Duodenal mucosa (tissue), 2 donors: ENCODE measurements at regions not wholly inside any gene's neighbourhood (a gene's known extent, or its start where the extent isn't known, plus 50 kb on each side); places are given as distances from the start of the nearest gene placed in this dataset.

Experiments
- H3K27ac ChIP-seq: one replicate; pipeline ENCODE4 v1.7.0; 2013; ENCODE audit warnings: low read depth, low read length
- H3K27me3 ChIP-seq, 2 donors: one replicate each; pipeline ENCODE4 v1.7.0; 2013; ENCODE audit warnings: low read length in 2 of 2, control low read depth in 1 of 2; ENCODE audit not compliant: insufficient read depth in 2 of 2, control insufficient read depth in 1 of 2
- H3K36me3 ChIP-seq, 2 donors: one replicate each; pipeline ENCODE4 v1.7.0; 2013; ENCODE audit warnings: low read length in 2 of 2, control low read depth in 1 of 2; ENCODE audit not compliant: insufficient read depth in 2 of 2, control insufficient read depth in 1 of 2
- H3K4me1 ChIP-seq, 2 donors: one replicate each; pipeline ENCODE4 v1.7.0; 2013; ENCODE audit warnings: low read length in 2 of 2, control low read depth in 1 of 2; ENCODE audit not compliant: insufficient read depth in 2 of 2, control insufficient read depth in 1 of 2
- H3K4me3 ChIP-seq, 2 donors: one replicate each; pipeline ENCODE4 v1.7.0; 2013; ENCODE audit warnings: low read length in 2 of 2, low read depth in 1 of 2
- H3K9ac ChIP-seq, 2 donors: one replicate each; pipeline ENCODE4 v1.7.0; 2013; ENCODE audit warnings: low read length in 2 of 2, low read depth in 1 of 2
- H3K9me3 ChIP-seq, 2 donors: one replicate each; pipeline ENCODE4 v1.7.0; 2013; ENCODE audit warnings: low read length in 2 of 2, control low read depth in 1 of 2; ENCODE audit not compliant: control insufficient read depth in 1 of 2

DNA sequence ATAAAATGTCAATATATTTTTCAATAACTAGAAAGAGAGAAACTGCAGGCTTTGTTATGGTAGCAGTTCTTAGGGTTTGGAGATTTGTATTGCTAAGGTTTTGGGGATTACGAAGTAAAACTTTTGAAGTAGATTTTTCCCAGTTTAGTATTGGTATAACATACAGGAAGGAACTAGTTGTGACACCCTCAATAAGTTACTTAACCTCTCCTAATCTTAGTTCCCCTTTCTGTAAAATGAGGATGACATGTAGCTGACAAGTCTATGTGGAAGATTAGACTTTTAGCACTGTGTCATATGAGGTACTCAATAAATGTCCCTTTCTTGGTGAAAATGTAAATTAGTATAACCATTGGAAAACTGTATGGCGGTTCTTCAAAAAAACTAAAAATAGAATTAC lies 73.4 kb upstream of the ATG10 start:
- H3K27me3 ChIP-seq: no peaks in the 10 kb centered on the region
- no peak overlapping the region for H3K9ac ChIP-seq
- H3K4me3 ChIP-seq: no peak overlapping the region
- H3K9me3 ChIP-seq: no peaks in the 10 kb centered on the region
- H3K27ac ChIP-seq: no peak overlapping the region
- H3K36me3 ChIP-seq: no peaks in the 10 kb centered on the region
- H3K4me1 ChIP-seq: no peaks in the 10 kb centered on the region

DNA sequence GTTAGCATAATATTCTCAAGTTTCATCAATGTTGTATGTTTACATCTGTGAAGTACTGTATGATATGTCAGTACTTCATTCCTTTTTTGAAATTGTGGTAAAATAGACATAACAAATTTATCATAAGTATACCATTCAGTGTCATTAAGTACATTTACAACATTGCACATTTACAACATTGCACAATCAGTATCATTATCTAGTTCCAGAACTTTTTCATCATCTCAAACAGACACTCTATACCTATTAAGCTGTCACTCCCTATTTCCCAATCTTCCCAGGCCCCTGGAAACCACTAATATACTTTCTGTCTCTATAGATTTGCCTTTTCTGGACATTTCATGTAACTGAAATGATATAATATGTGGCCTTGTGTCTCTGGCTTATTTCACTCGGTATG lies 75.1 kb upstream of the ATG10 start:
- Histone ChIP-seq H3K4me1 (no peaks in the 10 kb centered on the region), H3K36me3 (no peaks in the 10 kb centered on the region), H3K9me3 (no peaks in the 10 kb centered on the region), H3K9ac (no peak overlapping the region), H3K27ac (no peak overlapping the region), H3K4me3 (no peak overlapping the region), H3K27me3 (no peaks in the 10 kb centered on the region)

- no peak overlapping the region for H3K27ac ChIP-seq
- peaks cover 0 to 4% of the 10 kb centered on the region in 2 donors for H3K9me3 ChIP-seq
- H3K9ac ChIP-seq: no peak overlapping the region
- no peak overlapping the region for H3K4me3 ChIP-seq
- H3K36me3 ChIP-seq: no peaks in the 10 kb centered on the region
- H3K27me3 ChIP-seq: no peaks in the 10 kb centered on the region
- no peaks in the 10 kb centered on the region for H3K4me1 ChIP-seq
These were observed 76.5 kb upstream of the ATG10 start for GRCh38 chr5:81895307-81895706.

GRCh38 chr5:81893961-81894360 lies 77.9 kb upstream of the ATG10 start:
- H3K9me3 ChIP-seq: peaks cover 0 to 4% of the 10 kb centered on the region in 2 donors
- no peaks in the 10 kb centered on the region for H3K27me3 ChIP-seq
- H3K27ac ChIP-seq: no peak overlapping the region
- no peaks in the 10 kb centered on the region for H3K4me1 ChIP-seq
- no peaks in the 10 kb centered on the region for H3K36me3 ChIP-seq
- H3K4me3 ChIP-seq: no peak overlapping the region
- H3K9ac ChIP-seq: no peak overlapping the region

- no peaks in the 10 kb centered on the region for H3K36me3 ChIP-seq
- H3K9me3 ChIP-seq: no peaks in the 10 kb centered on the region
- H3K9ac ChIP-seq: no peak overlapping the region
- no peaks in the 10 kb centered on the region for H3K27me3 ChIP-seq
- H3K4me3 ChIP-seq: no peak overlapping the region
- no peaks in the 10 kb centered on the region for H3K4me1 ChIP-seq
- H3K27ac ChIP-seq: no peak overlapping the region
These were observed 87.0 kb upstream of the ATG10 start for GRCh38 chr5:81884871-81885270.

DNA sequence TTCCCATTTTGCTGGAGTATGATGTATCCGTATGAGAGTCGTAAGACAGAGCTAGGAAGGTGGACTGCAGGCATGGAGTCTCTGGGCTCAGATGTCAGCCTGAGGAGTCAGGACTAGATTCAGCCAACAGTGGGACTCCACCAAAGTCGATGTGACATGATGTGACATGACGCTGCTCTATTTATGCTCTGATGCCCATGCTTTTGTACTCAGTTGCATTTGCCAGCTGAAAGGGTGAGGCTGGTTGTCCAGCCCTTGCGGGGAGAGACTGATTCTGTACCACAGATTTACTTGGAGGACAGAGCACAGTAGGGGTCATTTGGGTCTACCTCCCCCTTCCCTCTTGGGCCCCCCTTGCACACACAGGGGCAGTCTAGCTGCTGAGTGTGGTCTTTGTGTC lies 88.5 kb upstream of the ATG10 start:
- H3K4me3 ChIP-seq: no peak overlapping the region
- H3K36me3 ChIP-seq: no peaks in the 10 kb centered on the region
- no peaks in the 10 kb centered on the region for H3K4me1 ChIP-seq
- no peaks in the 10 kb centered on the region for H3K27me3 ChIP-seq
- H3K27ac ChIP-seq: no peak overlapping the region
- H3K9ac ChIP-seq: no peak overlapping the region
- no peaks in the 10 kb centered on the region for H3K9me3 ChIP-seq

DNA sequence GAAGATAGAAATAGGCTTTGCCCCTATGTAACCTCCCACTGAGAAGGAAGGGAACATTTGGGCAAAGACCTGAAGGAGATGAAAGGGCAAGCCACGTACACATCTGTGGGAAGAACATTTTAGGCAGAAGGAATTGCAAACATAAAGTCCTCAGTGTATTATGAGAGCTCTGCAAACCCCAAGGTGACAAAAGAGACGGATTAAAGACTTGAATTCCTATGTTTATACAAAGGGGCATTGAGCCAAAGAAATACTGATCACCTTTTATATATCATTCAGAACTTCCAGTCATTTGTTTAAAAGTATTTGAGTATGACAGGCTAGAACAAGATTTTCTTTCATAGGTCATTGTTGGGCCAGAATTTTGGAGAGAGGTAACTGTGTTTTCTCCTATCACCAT lies 90.2 kb upstream of the ATG10 start:
- H3K27ac ChIP-seq: no peak overlapping the region
- H3K9me3 ChIP-seq: no peaks in the 10 kb centered on the region
- no peak overlapping the region for H3K9ac ChIP-seq
- no peaks in the 10 kb centered on the region for H3K36me3 ChIP-seq
- H3K4me3 ChIP-seq: no peak overlapping the region
- no peaks in the 10 kb centered on the region for H3K27me3 ChIP-seq
- no peaks in the 10 kb centered on the region for H3K4me1 ChIP-seq

- no peaks in the 10 kb centered on the region for H3K36me3 ChIP-seq
- H3K27me3 ChIP-seq: no peaks in the 10 kb centered on the region
- H3K4me1 ChIP-seq: no peaks in the 10 kb centered on the region
- H3K4me3 ChIP-seq: no peak overlapping the region
- H3K9me3 ChIP-seq: no peaks in the 10 kb centered on the region
- H3K9ac ChIP-seq: no peak overlapping the region
- no peak overlapping the region for H3K27ac ChIP-seq
These were observed 91.9 kb upstream of the ATG10 start for GRCh38 chr5:81879936-81880335.

DNA sequence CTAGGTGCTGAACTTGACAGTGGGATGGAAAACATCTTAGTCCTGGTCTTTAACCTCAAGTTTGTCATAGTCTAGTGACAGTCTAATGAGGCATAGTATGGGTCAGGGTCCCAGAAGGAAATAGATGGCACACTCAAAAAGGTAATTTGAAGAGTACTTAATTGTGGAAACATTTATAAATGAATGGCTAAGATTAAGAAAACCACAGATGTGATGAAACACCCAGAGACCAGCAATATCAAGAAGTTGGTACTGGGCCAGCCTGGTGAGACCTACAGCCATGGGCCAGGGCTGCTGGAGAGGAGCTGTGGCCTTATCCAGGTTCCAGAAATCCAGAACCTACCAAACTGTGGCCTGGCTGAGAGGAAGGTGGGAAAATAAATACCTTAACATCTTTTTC lies 93.5 kb upstream of the ATG10 start:
- Histone ChIP-seq H3K4me1 (no peaks in the 10 kb centered on the region), H3K27ac (no peak overlapping the region), H3K27me3 (no peaks in the 10 kb centered on the region), H3K9ac (no peak overlapping the region), H3K4me3 (no peak overlapping the region), H3K36me3 (no peaks in the 10 kb centered on the region), H3K9me3 (no peaks in the 10 kb centered on the region)

- no peak overlapping the region for H3K27ac ChIP-seq
- H3K27me3 ChIP-seq: no peaks in the 10 kb centered on the region
- no peak overlapping the region for H3K9ac ChIP-seq
- no peaks in the 10 kb centered on the region for H3K36me3 ChIP-seq
- H3K4me3 ChIP-seq: no peak overlapping the region
- H3K4me1 ChIP-seq: no peaks in the 10 kb centered on the region
- H3K9me3 ChIP-seq: no peaks in the 10 kb centered on the region
These were observed 104.8 kb upstream of the ATG10 start for GRCh38 chr5:81866994-81867393.

GRCh38 chr5:81860778-81861177 lies 109.9 kb upstream of the SSBP2 start:
- Histone ChIP-seq H3K36me3 (no peaks in the 10 kb centered on the region), H3K4me3 (no peak overlapping the region), H3K9ac (no peak overlapping the region), H3K9me3 (no peaks in the 10 kb centered on the region), H3K4me1 (no peaks in the 10 kb centered on the region), H3K27me3 (no peaks in the 10 kb centered on the region), H3K27ac (no peak overlapping the region)
